ENCODE measurements at regions not wholly inside any gene's neighbourhood (a gene's known extent, or its start where the extent isn't known, plus 50 kb on each side); places are given as distances from the start of the nearest gene placed in this dataset.

- TF ChIP-seq CTCF (IDR thresholded peaks at IDR 0.05) (no peak), EP300 (IDR thresholded peaks at IDR 0.05) (no peak)
Measured at GRCh38 chr4:189510601-189511000, 430.1 kb upstream of the FRG1 start.
